ENCODE measurements at regions not wholly inside any gene's neighbourhood (a gene's known extent, or its start where the extent isn't known, plus 50 kb on each side); places are given as distances from the start of the nearest gene placed in this dataset.

GRCh38 chr5:67339219-67339767 is 142.7 kb upstream of the CD180 start:
- ChIA-PET CTCF (no interaction called here), POLR2A (no interaction called here)

GRCh38 chr5:67338421-67338820 is 141.8 kb upstream of the CD180 start:
- CTCF ChIA-PET = no interaction called here

GRCh38 chr5:67337751-67338150 is 141.2 kb upstream of the CD180 start:
- ChIA-PET POLR2A (no interaction called here), CTCF (no interaction called here)

More at GRCh38 chr5:67338421-67338820, 141.8 kb upstream of the CD180 start:
- POLR2A ChIA-PET = no interaction called here

- ChIA-PET CTCF (no interaction called here), POLR2A (no interaction called here)
Observed at GRCh38 chr5:67335426-67335825, 138.8 kb upstream of the CD180 start.

- ChIA-PET CTCF (no interaction called here), POLR2A (no interaction called here)
Observed at GRCh38 chr5:67334373-67334772, 137.8 kb upstream of the CD180 start.

- ChIA-PET CTCF (no interaction called here), POLR2A (no interaction called here)
Observed at GRCh38 chr5:67333171-67333570, 136.6 kb upstream of the CD180 start.

- ChIA-PET POLR2A (no interaction called here), CTCF (no interaction called here)
Observed at GRCh38 chr5:67331296-67331925, 134.8 kb upstream of the CD180 start.

GRCh38 chr5:67319935-67320725 is 123.5 kb upstream of the CD180 start:
- ChIA-PET POLR2A (no interaction called here), CTCF (no interaction called here)

GRCh38 chr5:67318746-67319145 is 122.1 kb upstream of the CD180 start:
- ChIA-PET CTCF (no interaction called here), POLR2A (no interaction called here)

- POLR2A ChIA-PET = no interaction called here
- CTCF ChIA-PET = interaction anchor here (0.6 kb wide), 1 partner anchor 672 kb away, joined by 3 read pairs; no protein-coding TSS in a partner anchor
Observed at GRCh38 chr5:67317603-67318002, 121.0 kb upstream of the CD180 start.

GRCh38 chr5:67316695-67317094 is 120.1 kb upstream of the CD180 start:
- CTCF ChIA-PET = interaction anchor here (0.6 to 0.9 kb wide), 2 partner anchors 25 to 673 kb away, joined by 3 read pairs; no protein-coding TSS in a partner anchor
- POLR2A ChIA-PET = no interaction called here

GRCh38 chr5:67315082-67315989 is 118.7 kb upstream of the CD180 start:
- ChIA-PET POLR2A (no interaction called here), CTCF (no interaction called here)

GRCh38 chr5:67311701-67312100 is 115.1 kb upstream of the CD180 start:
- POLR2A ChIA-PET = no interaction called here
- CTCF ChIA-PET = no interaction called here

GRCh38 chr5:67311208-67311607 is 114.6 kb upstream of the CD180 start:
- CTCF ChIA-PET = no interaction called here
- POLR2A ChIA-PET = no interaction called here

- ChIA-PET POLR2A (no interaction called here), CTCF (no interaction called here)
Observed at GRCh38 chr5:67310740-67311139, 114.1 kb upstream of the CD180 start.

GRCh38 chr5:67310169-67310568 is 113.6 kb upstream of the CD180 start:
- POLR2A ChIA-PET = no interaction called here

GRCh38 chr5:67308988-67309688 is 112.5 kb upstream of the CD180 start:
- POLR2A ChIA-PET = no interaction called here
- CTCF ChIA-PET = no interaction called here

More at GRCh38 chr5:67310169-67310568, 113.6 kb upstream of the CD180 start:
- CTCF ChIA-PET = no interaction called here

GRCh38 chr5:67306965-67307607 is 110.5 kb upstream of the CD180 start:
- POLR2A ChIA-PET = no interaction called here
- CTCF ChIA-PET = no interaction called here

All from activated CD8-positive, alpha-beta memory T cell treated with anti-CD3 and anti-CD28 coated beads for 36 hours (primary cell).